GM19395 (cell line): ENCODE measurements at regions not wholly inside any gene's neighbourhood (a gene's known extent, or its start where the extent isn't known, plus 50 kb on each side); places are given as distances from the start of the nearest gene placed in this dataset.

ENCODE experiments used
- ATAC-seq: cut with Tn5 transposase; IDR thresholded peaks from one replicate; pipeline ENCODE4 v1.9.1; 2021; ENCODE audit warnings: mild to moderate bottlenecking, moderate library complexity; ENCODE audit not compliant: unreplicated experiment

DNA sequence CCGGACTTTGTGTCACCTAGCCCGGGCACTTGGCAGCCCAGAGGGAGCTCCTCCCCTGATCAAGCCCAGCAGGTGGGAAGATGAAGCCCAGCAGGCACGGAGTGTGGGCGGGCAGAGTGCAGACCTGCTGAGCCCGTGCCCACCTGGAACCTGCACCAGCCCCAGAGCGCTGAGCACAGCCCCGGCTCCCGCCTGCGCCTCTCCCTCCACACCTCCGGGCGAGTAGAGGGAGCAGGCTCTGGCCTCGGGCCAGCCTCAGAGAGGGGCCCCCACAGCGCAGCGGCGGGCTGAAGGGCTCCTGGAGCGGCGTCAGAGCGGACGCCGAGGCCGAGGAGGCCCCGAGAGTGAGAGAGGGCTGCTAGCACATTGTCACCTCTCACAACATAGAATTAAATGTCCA is 257.7 kb downstream of the VGLL3 start:
- no peak for ATAC-seq

GRCh38 chr3:86731501-86731901 is 259.4 kb downstream of the VGLL3 start:
- ATAC-seq, result no peak

DNA sequence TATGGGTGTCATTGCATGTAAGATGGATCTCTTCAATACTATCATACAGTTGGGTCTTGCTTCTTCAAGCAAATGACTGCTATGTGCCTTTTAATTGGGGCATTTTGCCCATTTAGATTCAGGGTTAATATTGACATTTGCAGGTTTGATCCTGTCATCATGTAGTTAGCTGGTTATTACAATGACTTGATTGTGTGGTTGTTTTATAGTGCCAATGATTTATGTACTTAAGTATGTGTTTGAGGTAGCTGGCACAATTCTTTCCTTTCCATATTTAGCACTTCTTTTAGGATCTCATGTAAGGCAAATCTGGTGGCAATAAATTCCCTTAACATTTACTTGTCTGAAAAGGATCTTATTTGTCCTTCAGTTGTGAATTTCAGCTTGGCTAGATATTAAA is 267.5 kb downstream of the VGLL3 start:
- no peak for ATAC-seq

GRCh38 chr3:86711634-86712033 is 279.3 kb downstream of the VGLL3 start:
- no peak for ATAC-seq

DNA sequence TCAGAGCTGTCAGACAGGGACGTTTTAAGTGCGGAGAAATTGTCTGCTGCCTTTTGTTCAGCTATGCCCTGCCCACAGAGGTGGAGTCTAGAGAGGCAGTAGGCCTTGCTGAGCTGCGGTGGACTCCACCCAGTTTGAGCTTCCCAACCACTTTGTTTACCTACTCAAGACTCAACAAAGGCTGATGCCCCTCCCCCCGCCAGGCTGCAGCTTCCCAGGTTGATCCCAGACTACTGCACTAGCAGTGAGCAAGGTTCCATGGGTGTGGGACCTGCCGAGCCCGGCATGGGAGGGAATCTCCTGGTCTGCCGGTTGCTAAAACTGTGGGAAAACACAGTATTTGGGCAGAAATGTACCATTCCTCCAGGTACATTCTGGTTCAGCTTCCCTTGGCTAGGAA is 282.1 kb downstream of the VGLL3 start:
- ATAC-seq, result no peak

DNA sequence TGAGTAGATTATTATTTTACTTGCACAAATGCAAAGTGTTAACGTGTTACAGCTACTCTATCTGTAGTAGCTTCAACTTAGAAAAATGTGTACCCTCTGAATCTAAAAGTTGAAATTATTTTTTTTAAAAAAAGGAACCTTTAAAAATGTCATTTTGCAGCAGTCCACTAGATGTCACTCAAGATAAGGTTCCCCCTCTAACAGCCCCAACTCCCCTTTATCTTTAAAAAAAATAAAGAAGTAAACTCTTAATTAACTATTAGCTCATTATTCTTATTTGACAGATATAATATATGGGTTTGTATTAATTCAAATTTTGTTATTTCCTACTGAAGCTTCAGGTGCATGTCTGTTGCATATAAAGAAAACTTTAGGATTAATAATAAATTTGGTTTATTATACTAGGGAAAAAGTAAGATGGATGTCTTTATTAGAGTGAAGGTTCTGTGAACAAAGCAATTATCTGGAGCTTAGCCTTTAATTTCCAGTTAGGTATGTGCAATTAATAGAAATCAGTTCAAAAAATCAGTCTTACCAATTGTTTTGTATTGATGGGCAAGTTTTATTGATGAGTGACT is 288.5 kb downstream of the VGLL3 start:
- no peak for ATAC-seq

GRCh38 chr3:86695752-86696151 is 295.2 kb downstream of the VGLL3 start:
- ATAC-seq, result no peak

DNA sequence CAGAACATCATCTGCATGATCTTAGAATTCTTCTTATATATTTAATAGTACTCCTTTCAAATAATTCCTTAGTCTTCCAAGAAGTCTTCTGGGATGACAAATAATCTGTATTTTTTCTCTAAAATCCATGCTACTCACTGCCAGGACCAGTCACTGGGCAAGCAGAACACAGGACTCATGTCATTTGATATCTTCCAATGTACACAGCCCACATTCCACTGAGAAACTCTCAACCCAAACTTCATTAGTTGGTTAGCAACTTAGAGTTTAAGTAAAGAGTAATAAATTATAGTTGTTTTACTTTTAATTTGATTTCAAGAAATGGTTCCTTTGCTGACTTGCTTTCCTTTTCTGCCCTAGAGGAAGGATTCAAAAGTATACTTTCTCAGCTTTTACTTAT is 317.0 kb downstream of the VGLL3 start:
- no peak for ATAC-seq

DNA sequence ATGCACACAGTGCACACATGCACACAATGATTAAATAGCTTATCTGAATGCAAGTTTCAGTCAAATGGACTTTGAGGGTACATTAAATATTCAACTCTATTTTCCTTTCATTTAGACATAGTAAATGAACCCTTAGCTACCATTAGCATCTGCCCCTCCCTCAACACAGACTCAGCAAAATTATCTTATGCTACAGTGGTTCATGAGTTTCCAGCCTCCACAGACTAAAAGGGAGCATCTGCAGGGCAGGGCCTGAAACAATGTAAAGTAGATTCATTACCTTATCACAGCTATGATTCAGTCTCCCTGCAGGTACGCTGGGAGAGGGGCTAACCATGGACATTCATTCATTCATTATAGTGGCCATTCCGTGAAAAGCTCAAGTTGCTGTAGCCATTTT is 329.1 kb downstream of the VGLL3 start:
- no peak for ATAC-seq

DNA sequence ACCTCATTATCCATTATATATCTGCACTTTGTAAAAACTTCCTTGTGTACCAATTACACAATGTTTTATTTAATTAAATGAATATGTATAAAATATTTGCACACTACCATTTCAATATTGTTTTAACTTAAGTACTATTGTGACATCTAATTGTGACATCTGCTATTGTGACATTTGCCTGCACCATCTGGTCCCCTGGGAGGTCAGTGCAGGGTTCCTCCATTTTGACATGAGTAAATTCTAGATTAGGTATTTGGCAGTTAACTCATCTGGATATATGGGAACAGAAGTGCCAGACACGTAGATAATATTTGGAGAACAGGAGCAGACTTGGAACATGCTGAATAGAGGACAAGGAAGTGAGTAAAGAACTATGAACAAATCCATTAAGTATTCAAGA is 332.1 kb downstream of the VGLL3 start:
- ATAC-seq, result no peak

GRCh38 chr3:86654806-86655460 is 336.0 kb downstream of the VGLL3 start:
- ATAC-seq, result no peak

- ATAC-seq, result no peak
Observed at GRCh38 chr3:86653661-86654205, 337.2 kb downstream of the VGLL3 start.

DNA sequence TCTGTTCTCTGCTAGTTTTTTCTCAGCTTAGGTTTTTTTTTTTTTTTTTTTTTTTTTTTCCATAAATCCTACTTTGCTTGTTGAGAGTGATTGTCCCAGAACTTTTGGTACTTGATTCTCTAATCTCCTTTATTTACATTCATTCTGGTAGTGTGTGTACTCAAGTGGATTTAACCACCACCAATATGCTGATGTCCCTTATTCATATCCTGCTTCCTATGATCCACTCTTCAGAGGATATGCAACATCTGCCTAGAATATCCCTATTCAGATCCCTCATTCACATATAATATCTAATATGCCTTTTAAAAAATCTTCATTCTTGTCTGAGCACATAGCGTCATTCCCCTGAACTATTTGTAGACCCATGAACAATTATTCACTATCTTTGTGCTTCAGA is 342.9 kb downstream of the VGLL3 start:
- ATAC-seq, result no peak

DNA sequence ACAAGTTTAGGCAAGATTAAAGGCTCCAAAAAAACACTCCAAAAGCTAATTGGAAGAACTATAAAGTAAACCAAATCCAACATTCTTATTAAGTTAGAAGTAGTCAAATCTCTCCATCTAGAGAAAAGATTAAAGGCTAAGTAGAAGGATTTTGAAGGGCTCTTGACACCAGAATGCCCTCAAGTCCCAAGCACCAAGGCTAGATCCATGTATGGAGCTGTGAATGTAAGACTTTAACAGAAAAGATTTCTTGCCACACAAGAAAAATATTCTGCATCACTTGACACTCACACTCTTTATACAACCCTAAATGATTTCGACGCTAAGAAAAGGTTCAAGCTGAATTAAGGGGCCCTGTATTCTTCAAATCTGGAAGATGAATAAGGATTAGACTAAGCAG is 345.2 kb downstream of the VGLL3 start:
- ATAC-seq, result no peak

DNA sequence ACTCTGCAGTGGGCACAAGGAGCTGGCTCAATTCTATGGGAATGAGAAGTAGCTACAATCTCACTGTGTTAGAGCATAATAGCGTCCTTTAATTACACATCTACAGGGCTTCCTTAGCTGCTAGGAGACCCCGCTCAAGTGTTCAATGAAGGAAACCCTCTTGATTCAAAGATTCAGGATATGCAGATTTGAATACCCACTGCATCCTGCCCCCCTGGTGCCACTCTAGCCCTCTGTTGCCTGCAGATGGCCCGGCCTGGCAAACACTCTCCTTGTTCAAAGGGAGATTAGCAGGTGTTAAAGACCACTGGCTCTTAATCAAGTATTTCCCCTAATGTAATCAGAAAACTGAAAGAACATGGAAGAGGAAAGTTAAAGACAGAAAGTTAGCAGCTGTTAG is 356.6 kb downstream of the VGLL3 start:
- no peak for ATAC-seq

DNA sequence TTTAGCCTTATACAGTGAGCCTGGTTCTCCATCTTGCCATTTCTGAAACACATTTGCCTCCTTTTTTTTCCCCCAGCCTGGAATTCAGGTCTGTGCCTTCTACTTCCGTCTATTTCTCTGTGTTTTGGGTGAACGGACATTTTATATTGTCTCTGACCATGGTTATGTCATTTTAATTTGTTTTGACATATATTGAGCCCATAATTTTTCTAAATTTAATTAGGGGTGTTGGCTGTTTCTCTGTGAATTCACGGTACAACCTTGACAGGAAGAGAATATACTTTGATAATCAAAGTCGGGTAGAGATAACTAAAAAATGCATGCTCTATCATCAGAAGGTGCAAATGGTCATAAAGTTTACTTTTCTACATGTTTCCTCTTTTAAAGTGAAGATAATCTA is 361.4 kb downstream of the VGLL3 start:
- no peak for ATAC-seq

GRCh38 chr3:86624192-86624591 is 366.8 kb downstream of the VGLL3 start:
- no peak for ATAC-seq

DNA sequence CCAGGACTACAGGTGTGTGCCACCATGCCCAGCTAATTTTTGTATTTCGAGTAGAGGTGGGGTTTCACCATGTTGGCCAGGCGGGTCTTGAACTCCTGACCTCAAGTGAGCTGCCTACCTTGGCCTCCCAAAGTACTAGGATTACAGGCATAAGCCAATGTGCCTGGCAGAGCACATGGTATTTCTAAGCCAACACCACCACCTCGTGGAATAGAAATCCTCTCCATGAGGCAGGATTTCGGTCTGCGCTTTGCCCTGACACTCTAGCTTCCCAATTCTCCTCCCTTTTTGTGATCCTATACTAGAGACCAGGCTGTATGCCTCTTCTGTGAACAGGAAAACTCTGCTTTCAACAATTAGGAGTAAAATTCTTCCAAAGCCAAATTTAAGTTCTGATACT is 372.2 kb downstream of the VGLL3 start:
- ATAC-seq, result no peak

- no peak for ATAC-seq
Observed at GRCh38 chr3:86605166-86605565, 385.8 kb downstream of the VGLL3 start.

- no peak for ATAC-seq
Observed at GRCh38 chr3:86595696-86596095, 395.3 kb downstream of the VGLL3 start.

- ATAC-seq, result no peak
Observed at GRCh38 chr3:86594838-86595237, 396.1 kb downstream of the VGLL3 start.

DNA sequence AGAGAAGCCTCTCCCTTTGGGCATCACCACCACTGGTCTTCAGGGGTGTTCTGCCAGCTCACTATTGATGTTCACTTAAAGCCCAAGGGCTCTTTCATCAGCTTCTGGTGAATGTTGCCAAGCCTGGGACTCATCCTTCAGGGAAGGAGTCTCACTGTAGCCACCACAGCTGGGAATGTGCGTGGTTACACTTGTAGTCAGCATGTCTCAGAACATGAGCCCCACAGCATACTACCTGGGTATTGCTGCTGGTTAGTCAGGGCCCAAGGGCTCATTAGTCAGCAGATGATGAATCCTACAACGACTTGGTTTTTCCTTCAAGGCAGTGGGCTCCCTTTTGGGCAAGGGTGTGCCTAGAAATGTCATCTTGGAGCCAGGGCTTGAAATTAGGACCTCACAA is 412.9 kb downstream of the VGLL3 start:
- ATAC-seq, result no peak
